ENCODE measurements at regions not wholly inside any gene's neighbourhood (a gene's known extent, or its start where the extent isn't known, plus 50 kb on each side); places are given as distances from the start of the nearest gene placed in this dataset.

DNA sequence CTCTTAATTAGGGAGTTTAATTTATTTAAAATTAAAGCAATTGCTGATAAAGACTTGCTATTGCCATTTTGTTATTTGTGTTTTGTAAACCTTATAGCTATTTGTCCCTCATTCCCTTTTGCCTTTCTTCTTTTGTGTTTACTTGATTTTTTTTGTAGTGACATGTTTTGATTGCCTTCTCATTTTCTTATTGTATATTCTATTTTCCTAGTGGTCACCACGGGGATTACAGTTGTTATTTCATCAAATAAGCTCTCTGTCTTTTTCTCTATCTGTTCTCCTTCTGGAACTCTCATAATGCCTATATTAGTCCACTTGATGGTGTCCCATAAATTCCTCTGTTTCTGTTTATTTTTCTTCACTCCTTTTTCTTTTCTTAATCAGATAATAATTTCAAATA, 64.4 kb upstream of the FRY start:
- no peak for DNase-seq (ENCODE audit: low read depth in 1 of 2, low spot score in 1 of 2)
- no peak overlapping the region for H3K4me3 ChIP-seq
- H3K4me1 ChIP-seq (ENCODE audit: low read depth), result no peaks in the 10 kb centered on the region
- H3K27me3 ChIP-seq, result no peaks in the 10 kb centered on the region
- H3K9me3 ChIP-seq (ENCODE audit: low read depth), result no peaks in the 10 kb centered on the region
- TF ChIP-seq, protein P1, sequence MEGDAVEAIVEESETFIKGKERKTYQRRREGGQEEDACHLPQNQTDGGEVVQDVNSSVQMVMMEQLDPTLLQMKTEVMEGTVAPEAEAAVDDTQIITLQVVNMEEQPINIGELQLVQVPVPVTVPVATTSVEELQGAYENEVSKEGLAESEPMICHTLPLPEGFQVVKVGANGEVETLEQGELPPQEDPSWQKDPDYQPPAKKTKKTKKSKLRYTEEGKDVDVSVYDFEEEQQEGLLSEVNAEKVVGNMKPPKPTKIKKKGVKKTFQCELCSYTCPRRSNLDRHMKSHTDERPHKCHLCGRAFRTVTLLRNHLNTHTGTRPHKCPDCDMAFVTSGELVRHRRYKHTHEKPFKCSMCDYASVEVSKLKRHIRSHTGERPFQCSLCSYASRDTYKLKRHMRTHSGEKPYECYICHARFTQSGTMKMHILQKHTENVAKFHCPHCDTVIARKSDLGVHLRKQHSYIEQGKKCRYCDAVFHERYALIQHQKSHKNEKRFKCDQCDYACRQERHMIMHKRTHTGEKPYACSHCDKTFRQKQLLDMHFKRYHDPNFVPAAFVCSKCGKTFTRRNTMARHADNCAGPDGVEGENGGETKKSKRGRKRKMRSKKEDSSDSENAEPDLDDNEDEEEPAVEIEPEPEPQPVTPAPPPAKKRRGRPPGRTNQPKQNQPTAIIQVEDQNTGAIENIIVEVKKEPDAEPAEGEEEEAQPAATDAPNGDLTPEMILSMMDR (IDR thresholded peaks at IDR 0.05; ENCODE audit: low read depth, low read length), result peak; percentile 5
- no peak overlapping the region for H3K27ac ChIP-seq
- H3K36me3 ChIP-seq, result no peaks in the 10 kb centered on the region

- H3K9me3 ChIP-seq (ENCODE audit: low read depth), result no peaks in the 10 kb centered on the region
- H3K36me3 ChIP-seq, result no peaks in the 10 kb centered on the region
- H3K4me3 ChIP-seq, result no peak overlapping the region
- H3K4me1 ChIP-seq (ENCODE audit: low read depth), result no peaks in the 10 kb centered on the region
- TF ChIP-seq, protein P1 (IDR thresholded peaks at IDR 0.05; ENCODE audit: low read depth, low read length), result no peak
- H3K27me3 ChIP-seq, result no peaks in the 10 kb centered on the region
- H3K27ac ChIP-seq, result no peak overlapping the region
- peak in 1 of 2 donors; percentile 47 for DNase-seq (ENCODE audit: low read depth in 1 of 2, low spot score in 1 of 2)
These were observed 63.1 kb upstream of the FRY start for GRCh38 chr13:31968473-31968872.

GRCh38 chr13:31970231-31970930, 61.2 kb upstream of the FRY start:
- TF ChIP-seq, protein P1 (IDR thresholded peaks at IDR 0.05; ENCODE audit: low read depth, low read length), result no peak
- no peak overlapping the region for H3K27ac ChIP-seq
- H3K9me3 ChIP-seq (ENCODE audit: low read depth), result no peaks in the 10 kb centered on the region
- no peaks in the 10 kb centered on the region for H3K36me3 ChIP-seq
- DNase-seq (ENCODE audit: low read depth in 1 of 2, low spot score in 1 of 2), result peak in 1 of 2 donors; percentile 8
- no peaks in the 10 kb centered on the region for H3K4me1 ChIP-seq (ENCODE audit: low read depth)
- H3K27me3 ChIP-seq, result no peaks in the 10 kb centered on the region
- H3K4me3 ChIP-seq, result no peak overlapping the region

DNA sequence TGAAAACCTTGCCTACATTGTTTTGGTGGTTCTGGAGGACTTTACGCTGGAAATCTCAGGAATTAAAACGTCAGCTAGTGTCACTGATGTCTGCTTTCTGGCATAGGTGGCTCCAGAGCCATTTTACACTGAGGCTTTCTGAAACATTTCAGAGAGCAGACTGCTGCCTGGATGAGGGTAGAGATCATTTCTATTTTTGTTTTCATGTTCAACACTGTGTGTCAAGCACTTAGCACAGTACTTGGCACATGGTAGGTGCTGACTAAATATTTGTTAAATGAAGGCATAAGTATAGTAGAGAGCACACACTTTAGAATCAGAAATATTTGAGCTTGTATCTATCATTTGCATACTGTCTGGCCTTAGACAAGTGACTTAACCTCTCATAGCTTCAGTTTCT, 59.1 kb upstream of the FRY start:
- TF ChIP-seq, protein P1 (IDR thresholded peaks at IDR 0.05; ENCODE audit: low read depth, low read length), result no peak
- H3K9me3 ChIP-seq (ENCODE audit: low read depth), result no peaks in the 10 kb centered on the region
- no peak overlapping the region for H3K4me3 ChIP-seq
- no peaks in the 10 kb centered on the region for H3K36me3 ChIP-seq
- DNase-seq (ENCODE audit: low read depth in 1 of 2, low spot score in 1 of 2), result no peak
- H3K27me3 ChIP-seq, result no peaks in the 10 kb centered on the region
- no peaks in the 10 kb centered on the region for H3K4me1 ChIP-seq (ENCODE audit: low read depth)
- H3K27ac ChIP-seq, result no peak overlapping the region

DNA sequence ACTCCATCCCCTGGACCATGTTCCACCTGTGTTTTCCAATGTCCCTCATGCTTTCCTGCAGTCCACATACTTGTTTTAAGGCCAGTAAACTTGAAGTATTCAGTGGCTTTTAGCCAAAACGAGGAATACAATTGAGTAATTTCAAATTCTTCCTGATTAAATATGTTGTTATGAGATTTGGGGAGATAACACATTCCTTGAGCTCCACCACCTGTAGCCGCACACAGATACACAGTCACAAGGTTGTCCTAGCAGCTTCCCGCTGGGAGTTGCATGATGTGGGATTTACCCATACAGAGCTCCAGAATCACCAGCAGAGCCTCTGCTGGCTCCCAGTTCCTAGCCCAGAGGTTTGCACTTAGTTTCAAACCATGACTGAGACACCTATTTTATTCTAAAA, 53.6 kb upstream of the FRY start:
- no peaks in the 10 kb centered on the region for H3K9me3 ChIP-seq (ENCODE audit: low read depth)
- no peaks in the 10 kb centered on the region for H3K4me1 ChIP-seq (ENCODE audit: low read depth)
- no peak for DNase-seq (ENCODE audit: low read depth in 1 of 2, low spot score in 1 of 2)
- H3K27ac ChIP-seq, result no peak overlapping the region
- H3K36me3 ChIP-seq, result no peaks in the 10 kb centered on the region
- no peak overlapping the region for H3K4me3 ChIP-seq
- TF ChIP-seq, protein P1 (IDR thresholded peaks at IDR 0.05; ENCODE audit: low read depth, low read length), result no peak
- no peaks in the 10 kb centered on the region for H3K27me3 ChIP-seq
